GM12892 (cell line): ENCODE measurements at regions not wholly inside any gene's neighbourhood (a gene's known extent, or its start where the extent isn't known, plus 50 kb on each side); places are given as distances from the start of the nearest gene placed in this dataset.

Experiments
- POLR2A ChIP-seq: IDR thresholded peaks from 2 replicates; pipeline ENCODE4 v1.6.1; 2011; ENCODE audit warnings: low read depth, low read length, control low read depth
- POLR2AphosphoS5 ChIP-seq: IDR thresholded peaks from 2 replicates; pipeline ENCODE4 v1.6.1; 2011; ENCODE audit warnings: low read depth, low read length, control low read depth

DNA sequence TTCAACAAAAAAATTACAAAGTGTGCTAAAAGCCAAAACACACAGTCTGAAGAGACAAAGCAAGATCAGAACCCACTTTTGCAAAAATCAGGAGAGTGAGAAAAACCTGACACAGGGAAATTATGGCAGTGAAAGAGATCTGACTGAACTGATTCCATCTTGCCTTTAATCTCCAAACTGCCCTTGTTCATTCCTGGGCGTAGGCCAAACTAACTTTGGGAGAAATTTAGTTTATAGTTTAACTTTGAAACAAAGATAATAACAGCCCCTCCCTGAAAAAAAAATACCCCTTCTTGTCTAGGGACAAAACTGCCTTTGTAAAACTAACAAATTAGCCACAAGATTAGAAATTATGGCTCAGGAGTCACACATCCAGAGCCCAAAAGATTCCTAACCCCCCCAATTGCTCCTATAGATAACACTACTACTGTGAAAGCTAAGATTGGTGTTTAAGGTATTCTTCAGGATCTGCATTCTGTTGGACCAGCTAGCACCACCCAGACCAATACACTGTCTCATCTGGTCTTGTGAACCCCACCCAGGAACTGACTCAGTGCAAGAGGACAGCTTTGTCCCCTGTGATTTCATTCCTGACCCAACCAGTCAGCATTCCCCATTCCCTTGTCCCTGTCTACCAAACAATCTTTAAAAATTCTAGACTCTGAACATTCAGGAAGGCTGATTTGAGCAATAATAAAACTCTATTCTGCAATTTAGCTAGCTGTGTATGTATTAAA lies 226.1 kb upstream of the SH3BP4 start:
- TF ChIP-seq POLR2AphosphoS5 = no peak
- no peak for TF ChIP-seq POLR2A
